GM06990 (cell line): ENCODE measurements at regions not wholly inside any gene's neighbourhood (a gene's known extent, or its start where the extent isn't known, plus 50 kb on each side); places are given as distances from the start of the nearest gene placed in this dataset.

ENCODE experiments used
- DNase-seq: peaks from one replicate; pipeline ENCODE4 v3.0.0-alpha.2; 2011; ENCODE audit not compliant: insufficient read length; ENCODE audit errors: extremely low read depth
- H3K27me3 ChIP-seq: replicated peaks from 2 replicates; pipeline ENCODE4 v1.6.0; 2011; ENCODE audit warnings: low read length; ENCODE audit not compliant: control insufficient read depth, insufficient read depth
- H3K36me3 ChIP-seq: 2 replicates; pipeline ENCODE4 v1.5.1; 2011; ENCODE audit warnings: low read length; ENCODE audit not compliant: control insufficient read depth, insufficient read depth
- H3K4me3 ChIP-seq: replicated peaks from 2 replicates; pipeline ENCODE4 v1.5.1; 2011; ENCODE audit warnings: low read depth, mild to moderate bottlenecking, control low read depth, low read length
- TF ChIP-seq, protein P1 (sequence below): IDR thresholded peaks from 2 replicates; pipeline ENCODE4 v1.5.1; 2011; ENCODE audit warnings: low read length, control low read depth, mild to moderate bottlenecking, inconsistent platforms; ENCODE audit not compliant: insufficient read depth, poor library complexity, severe bottlenecking

DNA sequence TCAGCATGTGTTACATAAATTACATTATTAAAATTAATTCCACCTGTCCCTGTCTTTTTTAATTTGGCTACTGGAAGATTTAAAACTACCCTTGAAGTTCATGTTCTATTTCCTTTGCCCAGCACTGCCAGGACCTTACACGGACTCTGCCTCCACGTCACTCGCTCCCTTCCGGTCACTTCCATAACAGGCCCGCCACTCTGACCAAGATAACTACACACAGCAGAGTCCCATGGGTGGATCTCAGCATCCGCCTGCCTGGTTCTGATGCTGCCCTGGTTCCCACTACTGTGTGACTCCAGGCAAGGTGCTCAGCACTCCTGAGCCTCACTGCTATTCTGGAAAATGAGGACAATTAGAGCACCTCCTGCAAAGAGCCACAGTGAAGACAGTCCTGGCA is 153.3 kb upstream of the ERG start:
- no peaks in the 10 kb centered on the region for H3K36me3 ChIP-seq
- H3K27me3 ChIP-seq: no peaks in the 10 kb centered on the region
- TF ChIP-seq, protein P1, sequence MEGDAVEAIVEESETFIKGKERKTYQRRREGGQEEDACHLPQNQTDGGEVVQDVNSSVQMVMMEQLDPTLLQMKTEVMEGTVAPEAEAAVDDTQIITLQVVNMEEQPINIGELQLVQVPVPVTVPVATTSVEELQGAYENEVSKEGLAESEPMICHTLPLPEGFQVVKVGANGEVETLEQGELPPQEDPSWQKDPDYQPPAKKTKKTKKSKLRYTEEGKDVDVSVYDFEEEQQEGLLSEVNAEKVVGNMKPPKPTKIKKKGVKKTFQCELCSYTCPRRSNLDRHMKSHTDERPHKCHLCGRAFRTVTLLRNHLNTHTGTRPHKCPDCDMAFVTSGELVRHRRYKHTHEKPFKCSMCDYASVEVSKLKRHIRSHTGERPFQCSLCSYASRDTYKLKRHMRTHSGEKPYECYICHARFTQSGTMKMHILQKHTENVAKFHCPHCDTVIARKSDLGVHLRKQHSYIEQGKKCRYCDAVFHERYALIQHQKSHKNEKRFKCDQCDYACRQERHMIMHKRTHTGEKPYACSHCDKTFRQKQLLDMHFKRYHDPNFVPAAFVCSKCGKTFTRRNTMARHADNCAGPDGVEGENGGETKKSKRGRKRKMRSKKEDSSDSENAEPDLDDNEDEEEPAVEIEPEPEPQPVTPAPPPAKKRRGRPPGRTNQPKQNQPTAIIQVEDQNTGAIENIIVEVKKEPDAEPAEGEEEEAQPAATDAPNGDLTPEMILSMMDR: no peak
- no peak for DNase-seq
- no peak overlapping the region for H3K4me3 ChIP-seq

DNA sequence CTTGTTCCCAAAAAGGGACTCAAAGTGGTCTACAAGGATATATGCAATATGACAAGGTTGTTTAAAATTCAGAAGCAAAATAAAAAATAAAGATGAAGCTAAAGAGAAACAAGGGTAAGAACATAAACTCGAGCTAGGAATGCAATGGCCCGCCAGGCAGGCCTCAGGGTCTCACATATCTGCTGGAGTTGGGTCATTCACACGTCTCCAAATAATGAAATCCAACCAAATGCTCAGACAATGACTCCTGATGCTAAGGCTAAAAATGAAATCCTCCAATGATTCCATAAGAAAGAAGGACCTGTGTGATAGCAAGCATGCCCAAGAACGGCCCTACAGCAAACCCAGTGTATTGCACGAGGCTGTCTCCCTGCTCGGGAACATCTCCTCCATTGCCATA is 153.3 kb upstream of the ETS2 start:
- no peaks in the 10 kb centered on the region for H3K27me3 ChIP-seq
- DNase-seq: no peak
- TF ChIP-seq, protein P1: no peak
- H3K4me3 ChIP-seq: no peak overlapping the region
- no peaks in the 10 kb centered on the region for H3K36me3 ChIP-seq

DNA sequence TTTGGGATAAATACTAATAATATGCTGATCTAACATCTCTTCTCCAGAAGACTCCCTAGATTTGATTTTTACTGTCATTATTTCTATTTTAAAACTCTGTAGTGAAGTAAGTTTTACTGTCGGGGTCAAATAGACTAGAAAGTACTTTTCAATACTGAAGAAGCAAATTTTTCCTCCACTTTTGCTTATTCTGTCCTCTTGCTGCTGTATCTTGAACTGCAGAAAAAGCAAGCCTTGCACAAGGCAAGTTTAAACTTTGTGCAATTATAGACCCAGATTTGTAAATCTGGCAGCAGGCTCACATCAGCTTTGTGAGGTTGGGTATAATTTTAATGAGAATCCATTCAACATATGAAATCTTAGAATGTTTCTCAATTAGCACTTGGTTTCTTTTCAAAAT is 151.1 kb upstream of the ETS2 start:
- TF ChIP-seq, protein P1: no peak
- H3K36me3 ChIP-seq: no peaks in the 10 kb centered on the region
- H3K27me3 ChIP-seq: no peaks in the 10 kb centered on the region; the same call in 1 of the 2 replicates
- H3K4me3 ChIP-seq: no peak overlapping the region
- no peak for DNase-seq

DNA sequence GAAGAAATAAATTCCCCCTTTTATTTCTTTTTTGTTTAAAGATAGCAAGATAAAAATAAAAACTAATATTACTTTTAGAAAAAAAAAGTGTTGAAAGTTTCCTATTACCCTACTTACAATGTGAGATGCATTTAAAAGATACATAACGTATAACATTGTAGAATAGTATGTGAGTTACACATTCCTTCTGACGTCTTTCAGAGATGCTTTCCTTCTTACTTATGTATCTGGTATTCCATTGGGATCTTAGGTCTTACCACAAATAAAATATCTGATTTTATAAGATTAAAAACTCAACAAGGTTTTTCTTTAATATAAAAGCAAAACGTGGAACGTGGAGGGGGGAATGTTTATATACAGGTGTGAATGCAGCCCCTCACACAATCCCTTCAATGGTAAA is 147.2 kb upstream of the ETS2 start:
- Histone ChIP-seq H3K4me3 (no peak overlapping the region), H3K36me3 (no peaks in the 10 kb centered on the region), H3K27me3 (peaks cover 2% of the 10 kb centered on the region)
- TF ChIP-seq, protein P1: no peak
- no peak for DNase-seq

DNA sequence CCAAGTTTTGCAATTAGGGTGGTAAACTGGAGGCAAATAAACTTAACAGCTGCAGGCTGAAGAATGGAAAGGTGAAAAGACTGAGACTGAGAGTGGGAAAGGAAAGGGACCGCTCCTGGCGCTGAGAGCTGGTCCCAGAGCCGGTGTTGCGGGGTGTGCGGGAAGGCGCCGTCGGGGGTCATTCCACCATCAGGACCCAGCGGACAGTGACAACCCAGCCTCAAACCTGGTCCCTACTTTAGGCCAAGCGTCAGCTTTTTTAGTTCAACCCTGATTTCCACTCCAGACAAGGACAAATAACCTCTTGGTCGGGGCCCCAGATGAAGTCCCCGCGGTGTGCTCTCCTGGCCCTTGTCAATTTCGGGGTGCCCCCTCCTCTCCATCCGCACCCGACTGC is 145.8 kb upstream of the ETS2 start:
- no peak overlapping the region for H3K4me3 ChIP-seq
- H3K27me3 ChIP-seq: peaks cover 2% of the 10 kb centered on the region
- DNase-seq: no peak
- H3K36me3 ChIP-seq: no peaks in the 10 kb centered on the region
- TF ChIP-seq, protein P1: no peak
